ENCODE measurements at regions not wholly inside any gene's neighbourhood (a gene's known extent, or its start where the extent isn't known, plus 50 kb on each side); places are given as distances from the start of the nearest gene placed in this dataset.

DNA sequence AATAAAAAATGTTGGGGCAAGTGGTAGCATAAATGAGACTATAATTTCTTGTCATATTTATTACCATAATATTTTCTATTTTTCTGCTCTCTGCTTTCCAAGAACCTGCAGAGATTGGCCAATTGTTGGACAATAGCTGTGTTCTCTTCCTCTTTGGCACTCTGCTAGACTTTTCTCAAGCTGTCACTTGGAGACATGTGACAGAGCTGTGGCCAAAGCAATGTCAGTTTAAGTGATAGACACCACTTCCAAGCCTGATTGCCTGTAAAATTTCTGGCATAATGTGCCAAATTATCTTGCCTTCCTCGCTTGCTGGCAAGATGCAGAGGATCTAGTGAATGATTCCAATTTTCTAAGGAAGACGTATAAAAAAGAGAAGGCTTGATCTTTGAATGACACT is 162.2 kb upstream of the NDST4 start:
- TF ChIP-seq YY1 (IDR thresholded peaks at IDR 0.05; ENCODE audit: low read depth) (no peak), ZBTB7A (IDR thresholded peaks at IDR 0.05; ENCODE audit: low read depth) (no peak), EP300 (IDR thresholded peaks at IDR 0.05; ENCODE audit: borderline replicate concordance) (no peak), TEAD4 (IDR thresholded peaks at IDR 0.05) (no peak), FOXM1 (IDR thresholded peaks at IDR 0.05; ENCODE audit: borderline replicate concordance, low read depth) (no peak), RAD21 (IDR thresholded peaks at IDR 0.05; ENCODE audit: low read depth) (no peak), NFIC (IDR thresholded peaks at IDR 0.05) (no peak), TCF12 (IDR thresholded peaks at IDR 0.05; ENCODE audit: low read depth) (no peak)
- TF ChIP-seq, protein P1, sequence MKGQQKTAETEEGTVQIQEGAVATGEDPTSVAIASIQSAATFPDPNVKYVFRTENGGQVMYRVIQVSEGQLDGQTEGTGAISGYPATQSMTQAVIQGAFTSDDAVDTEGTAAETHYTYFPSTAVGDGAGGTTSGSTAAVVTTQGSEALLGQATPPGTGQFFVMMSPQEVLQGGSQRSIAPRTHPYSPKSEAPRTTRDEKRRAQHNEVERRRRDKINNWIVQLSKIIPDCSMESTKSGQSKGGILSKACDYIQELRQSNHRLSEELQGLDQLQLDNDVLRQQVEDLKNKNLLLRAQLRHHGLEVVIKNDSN (IDR thresholded peaks at IDR 0.05): no peak
- TF ChIP-seq, protein P2, sequence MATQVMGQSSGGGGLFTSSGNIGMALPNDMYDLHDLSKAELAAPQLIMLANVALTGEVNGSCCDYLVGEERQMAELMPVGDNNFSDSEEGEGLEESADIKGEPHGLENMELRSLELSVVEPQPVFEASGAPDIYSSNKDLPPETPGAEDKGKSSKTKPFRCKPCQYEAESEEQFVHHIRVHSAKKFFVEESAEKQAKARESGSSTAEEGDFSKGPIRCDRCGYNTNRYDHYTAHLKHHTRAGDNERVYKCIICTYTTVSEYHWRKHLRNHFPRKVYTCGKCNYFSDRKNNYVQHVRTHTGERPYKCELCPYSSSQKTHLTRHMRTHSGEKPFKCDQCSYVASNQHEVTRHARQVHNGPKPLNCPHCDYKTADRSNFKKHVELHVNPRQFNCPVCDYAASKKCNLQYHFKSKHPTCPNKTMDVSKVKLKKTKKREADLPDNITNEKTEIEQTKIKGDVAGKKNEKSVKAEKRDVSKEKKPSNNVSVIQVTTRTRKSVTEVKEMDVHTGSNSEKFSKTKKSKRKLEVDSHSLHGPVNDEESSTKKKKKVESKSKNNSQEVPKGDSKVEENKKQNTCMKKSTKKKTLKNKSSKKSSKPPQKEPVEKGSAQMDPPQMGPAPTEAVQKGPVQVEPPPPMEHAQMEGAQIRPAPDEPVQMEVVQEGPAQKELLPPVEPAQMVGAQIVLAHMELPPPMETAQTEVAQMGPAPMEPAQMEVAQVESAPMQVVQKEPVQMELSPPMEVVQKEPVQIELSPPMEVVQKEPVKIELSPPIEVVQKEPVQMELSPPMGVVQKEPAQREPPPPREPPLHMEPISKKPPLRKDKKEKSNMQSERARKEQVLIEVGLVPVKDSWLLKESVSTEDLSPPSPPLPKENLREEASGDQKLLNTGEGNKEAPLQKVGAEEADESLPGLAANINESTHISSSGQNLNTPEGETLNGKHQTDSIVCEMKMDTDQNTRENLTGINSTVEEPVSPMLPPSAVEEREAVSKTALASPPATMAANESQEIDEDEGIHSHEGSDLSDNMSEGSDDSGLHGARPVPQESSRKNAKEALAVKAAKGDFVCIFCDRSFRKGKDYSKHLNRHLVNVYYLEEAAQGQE (IDR thresholded peaks at IDR 0.05; ENCODE audit: low read depth): no peak
